GM12878 (cell line): ENCODE measurements at regions not wholly inside any gene's neighbourhood (a gene's known extent, or its start where the extent isn't known, plus 50 kb on each side); places are given as distances from the start of the nearest gene placed in this dataset.
A peak's percentile ranks its signal among the peaks of the same experiment; 100 is the strongest.

Experiments
- BCL11A ChIP-seq: IDR thresholded peaks from 2 replicates; pipeline ENCODE4 v1.6.1; 2011; ENCODE audit warnings: low read depth, low read length
- BHLHE40 ChIP-seq, 2 experiments: fragments of 450-650 bp in 1 of 2; IDR thresholded peaks; 2 replicates each; pipeline ENCODE4 v1.6.1; 2011 to 2017; ENCODE audit warnings: low read depth in 2 of 2, borderline replicate concordance in 1 of 2, improper control_type of control experiment in 1 of 2, low read length in 1 of 2, mild to moderate bottlenecking in 1 of 2
- CHD4 ChIP-seq: fragments of 200-600 bp; sonication (generic); IDR thresholded peaks from 2 replicates; pipeline ENCODE4 v1.6.1; 2016; ENCODE audit warnings: mild to moderate bottlenecking
- CREM ChIP-seq: IDR thresholded peaks from 2 replicates; pipeline ENCODE4 v1.6.1; 2014; ENCODE audit warnings: antibody characterized with exemption, low read depth
- HCFC1 ChIP-seq: fragments of 150-350 bp; IDR thresholded peaks from 2 replicates; pipeline ENCODE4 v1.6.1; 2014; ENCODE audit warnings: low read length
- HDAC2 ChIP-seq: fragments of 200-600 bp; sonication (generic); IDR thresholded peaks from 2 replicates; pipeline ENCODE4 v1.6.1; 2017
- HDAC6 ChIP-seq: fragments of 200-600 bp; sonication (generic); IDR thresholded peaks from one replicate; pipeline ENCODE4 v1.8.0; 2017; ENCODE audit warnings: antibody characterized with exemption; ENCODE audit not compliant: unreplicated experiment
- JUND ChIP-seq: IDR thresholded peaks from 2 replicates; pipeline ENCODE4 v1.6.1; 2012; ENCODE audit warnings: low read depth, mild to moderate bottlenecking, low read length, improper control_type of control experiment, moderate library complexity
- KAT2A ChIP-seq: conservative IDR thresholded peaks from 2 replicates; pipeline ENCODE4 v1.6.1; 2011; ENCODE audit warnings: low read depth, low read length; ENCODE audit not compliant: control insufficient read depth
- PAX8 ChIP-seq: fragments of 450-650 bp; IDR thresholded peaks from 2 replicates; pipeline ENCODE4 v1.6.1; 2017; ENCODE audit warnings: mild to moderate bottlenecking, moderate library complexity
- POLR2A ChIP-seq: IDR thresholded peaks from 2 replicates; pipeline ENCODE4 v1.6.1; 2011; ENCODE audit warnings: low read depth, mild to moderate bottlenecking, low read length
- POLR2AphosphoS5 ChIP-seq: IDR thresholded peaks from 2 replicates; pipeline ENCODE4 v1.6.1; 2011; ENCODE audit warnings: mild to moderate bottlenecking, low read length, inconsistent platforms
- RBBP5 ChIP-seq: fragments of 200-600 bp; sonication (generic); conservative IDR thresholded peaks from 2 replicates; pipeline ENCODE4 v1.6.1; 2016
- SMC3 ChIP-seq: IDR thresholded peaks from 2 replicates; pipeline ENCODE4 v1.6.1; 2011; ENCODE audit warnings: low read length, improper control_type of control experiment, borderline replicate concordance
- SREBF2 ChIP-seq: IDR thresholded peaks from 2 replicates; pipeline ENCODE4 v1.6.1; 2012; ENCODE audit warnings: mild to moderate bottlenecking, low read length
- STAT3 ChIP-seq: IDR thresholded peaks from 2 replicates; pipeline ENCODE4 v1.6.1; 2011; ENCODE audit warnings: low read depth, low read length, improper control_type of control experiment
- TCF12 ChIP-seq: IDR thresholded peaks from 2 replicates; pipeline ENCODE4 v1.6.1; 2011; ENCODE audit warnings: low read depth, mild to moderate bottlenecking, low read length
- TF ChIP-seq, protein P1 (sequence below): fragments of 450-650 bp; formaldehyde crosslinking; IDR thresholded peaks from 2 replicates; pipeline ENCODE4 v1.4.0; 2022; ENCODE audit warnings: mild to moderate bottlenecking, moderate library complexity
- TF ChIP-seq, protein P2 (sequence below): IDR thresholded peaks from 2 replicates; pipeline ENCODE4 v1.6.1; 2011; ENCODE audit warnings: low read depth, mild to moderate bottlenecking, low read length, moderate library complexity, borderline replicate concordance; ENCODE audit errors: extremely low read depth
- TF ChIP-seq, protein P3 (sequence below): fragments of 150-350 bp; IDR thresholded peaks from 2 replicates; pipeline ENCODE4 v1.6.1; 2016; ENCODE audit warnings: low read depth, low read length
- TF ChIP-seq, protein P4 (sequence below): fragments of 450-650 bp; IDR thresholded peaks from 2 replicates; pipeline ENCODE4 v1.6.1; 2017; ENCODE audit warnings: mild to moderate bottlenecking, moderate library complexity

DNA sequence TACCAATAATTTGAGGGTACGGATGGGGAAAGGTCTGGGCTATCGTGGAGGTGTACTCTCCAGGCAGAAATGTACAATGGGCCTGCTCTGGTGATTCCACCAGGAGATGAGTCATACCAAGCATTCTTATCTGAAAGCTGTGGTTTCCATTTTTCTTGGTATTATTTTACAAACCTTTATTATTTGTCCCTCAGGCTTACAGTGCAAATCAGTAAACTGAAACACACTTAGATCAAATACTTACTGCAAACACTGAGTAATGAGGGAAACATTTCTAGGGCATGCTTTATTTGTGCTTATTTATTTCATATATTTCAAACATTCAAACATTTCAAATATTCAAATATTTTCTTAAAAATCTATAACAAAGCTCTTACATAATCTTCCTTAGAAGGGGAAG is 319.8 kb downstream of the RND3 start (continued):
- no peak for TF ChIP-seq TCF12
- TF ChIP-seq KAT2A: no peak
- TF ChIP-seq, protein P1, sequence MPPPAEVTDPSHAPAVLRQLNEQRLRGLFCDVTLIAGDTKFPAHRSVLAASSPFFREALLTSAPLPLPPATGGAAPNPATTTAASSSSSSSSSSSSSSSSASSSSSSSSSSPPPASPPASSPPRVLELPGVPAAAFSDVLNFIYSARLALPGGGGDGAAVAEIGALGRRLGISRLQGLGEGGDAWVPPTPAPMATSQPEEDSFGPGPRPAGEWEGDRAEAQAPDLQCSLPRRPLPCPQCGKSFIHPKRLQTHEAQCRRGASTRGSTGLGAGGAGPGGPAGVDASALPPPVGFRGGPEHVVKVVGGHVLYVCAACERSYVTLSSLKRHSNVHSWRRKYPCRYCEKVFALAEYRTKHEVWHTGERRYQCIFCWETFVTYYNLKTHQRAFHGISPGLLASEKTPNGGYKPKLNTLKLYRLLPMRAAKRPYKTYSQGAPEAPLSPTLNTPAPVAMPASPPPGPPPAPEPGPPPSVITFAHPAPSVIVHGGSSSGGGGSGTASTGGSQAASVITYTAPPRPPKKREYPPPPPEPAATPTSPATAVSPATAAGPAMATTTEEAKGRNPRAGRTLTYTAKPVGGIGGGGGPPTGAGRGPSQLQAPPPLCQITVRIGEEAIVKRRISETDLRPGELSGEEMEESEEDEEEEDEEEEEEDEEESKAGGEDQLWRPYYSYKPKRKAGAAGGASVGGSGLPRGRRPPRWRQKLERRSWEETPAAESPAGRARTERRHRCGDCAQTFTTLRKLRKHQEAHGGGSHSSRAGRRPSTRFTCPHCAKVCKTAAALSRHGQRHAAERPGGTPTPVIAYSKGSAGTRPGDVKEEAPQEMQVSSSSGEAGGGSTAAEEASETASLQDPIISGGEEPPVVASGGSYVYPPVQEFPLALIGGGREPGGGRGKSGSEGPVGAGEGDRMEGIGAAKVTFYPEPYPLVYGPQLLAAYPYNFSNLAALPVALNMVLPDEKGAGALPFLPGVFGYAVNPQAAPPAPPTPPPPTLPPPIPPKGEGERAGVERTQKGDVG (CRISPR knock-in tag): no peak
- TF ChIP-seq HCFC1: no peak
- TF ChIP-seq POLR2AphosphoS5: no peak
- TF ChIP-seq PAX8: no peak
- TF ChIP-seq SMC3: no peak
- TF ChIP-seq RBBP5: no peak
- peak in 1 of 2 experiments; percentile 31; a peak in 1 of 4 replicates for TF ChIP-seq BHLHE40 (IDR thresholded peaks at IDR 0.05; ENCODE audit: borderline replicate concordance in 1 of 2, low read depth in 2 of 2, low read length in 1 of 2)
- peak; percentile 48; the same call in 1 of the 2 replicates for TF ChIP-seq JUND
- no peak for TF ChIP-seq HDAC2
- peak; percentile 48; the same call in 1 of the 2 replicates for TF ChIP-seq BCL11A
- TF ChIP-seq CHD4: no peak
- TF ChIP-seq, protein P2, sequence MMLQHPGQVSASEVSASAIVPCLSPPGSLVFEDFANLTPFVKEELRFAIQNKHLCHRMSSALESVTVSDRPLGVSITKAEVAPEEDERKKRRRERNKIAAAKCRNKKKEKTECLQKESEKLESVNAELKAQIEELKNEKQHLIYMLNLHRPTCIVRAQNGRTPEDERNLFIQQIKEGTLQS: no peak
- TF ChIP-seq STAT3: no peak
- TF ChIP-seq HDAC6: no peak
- no peak for TF ChIP-seq CREM
- TF ChIP-seq, protein P3, sequence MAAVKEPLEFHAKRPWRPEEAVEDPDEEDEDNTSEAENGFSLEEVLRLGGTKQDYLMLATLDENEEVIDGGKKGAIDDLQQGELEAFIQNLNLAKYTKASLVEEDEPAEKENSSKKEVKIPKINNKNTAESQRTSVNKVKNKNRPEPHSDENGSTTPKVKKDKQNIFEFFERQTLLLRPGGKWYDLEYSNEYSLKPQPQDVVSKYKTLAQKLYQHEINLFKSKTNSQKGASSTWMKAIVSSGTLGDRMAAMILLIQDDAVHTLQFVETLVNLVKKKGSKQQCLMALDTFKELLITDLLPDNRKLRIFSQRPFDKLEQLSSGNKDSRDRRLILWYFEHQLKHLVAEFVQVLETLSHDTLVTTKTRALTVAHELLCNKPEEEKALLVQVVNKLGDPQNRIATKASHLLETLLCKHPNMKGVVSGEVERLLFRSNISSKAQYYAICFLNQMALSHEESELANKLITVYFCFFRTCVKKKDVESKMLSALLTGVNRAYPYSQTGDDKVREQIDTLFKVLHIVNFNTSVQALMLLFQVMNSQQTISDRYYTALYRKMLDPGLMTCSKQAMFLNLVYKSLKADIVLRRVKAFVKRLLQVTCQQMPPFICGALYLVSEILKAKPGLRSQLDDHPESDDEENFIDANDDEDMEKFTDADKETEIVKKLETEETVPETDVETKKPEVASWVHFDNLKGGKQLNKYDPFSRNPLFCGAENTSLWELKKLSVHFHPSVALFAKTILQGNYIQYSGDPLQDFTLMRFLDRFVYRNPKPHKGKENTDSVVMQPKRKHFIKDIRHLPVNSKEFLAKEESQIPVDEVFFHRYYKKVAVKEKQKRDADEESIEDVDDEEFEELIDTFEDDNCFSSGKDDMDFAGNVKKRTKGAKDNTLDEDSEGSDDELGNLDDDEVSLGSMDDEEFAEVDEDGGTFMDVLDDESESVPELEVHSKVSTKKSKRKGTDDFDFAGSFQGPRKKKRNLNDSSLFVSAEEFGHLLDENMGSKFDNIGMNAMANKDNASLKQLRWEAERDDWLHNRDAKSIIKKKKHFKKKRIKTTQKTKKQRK: no peak
- TF ChIP-seq SREBF2: no peak
- no peak for TF ChIP-seq POLR2A
- TF ChIP-seq, protein P4, sequence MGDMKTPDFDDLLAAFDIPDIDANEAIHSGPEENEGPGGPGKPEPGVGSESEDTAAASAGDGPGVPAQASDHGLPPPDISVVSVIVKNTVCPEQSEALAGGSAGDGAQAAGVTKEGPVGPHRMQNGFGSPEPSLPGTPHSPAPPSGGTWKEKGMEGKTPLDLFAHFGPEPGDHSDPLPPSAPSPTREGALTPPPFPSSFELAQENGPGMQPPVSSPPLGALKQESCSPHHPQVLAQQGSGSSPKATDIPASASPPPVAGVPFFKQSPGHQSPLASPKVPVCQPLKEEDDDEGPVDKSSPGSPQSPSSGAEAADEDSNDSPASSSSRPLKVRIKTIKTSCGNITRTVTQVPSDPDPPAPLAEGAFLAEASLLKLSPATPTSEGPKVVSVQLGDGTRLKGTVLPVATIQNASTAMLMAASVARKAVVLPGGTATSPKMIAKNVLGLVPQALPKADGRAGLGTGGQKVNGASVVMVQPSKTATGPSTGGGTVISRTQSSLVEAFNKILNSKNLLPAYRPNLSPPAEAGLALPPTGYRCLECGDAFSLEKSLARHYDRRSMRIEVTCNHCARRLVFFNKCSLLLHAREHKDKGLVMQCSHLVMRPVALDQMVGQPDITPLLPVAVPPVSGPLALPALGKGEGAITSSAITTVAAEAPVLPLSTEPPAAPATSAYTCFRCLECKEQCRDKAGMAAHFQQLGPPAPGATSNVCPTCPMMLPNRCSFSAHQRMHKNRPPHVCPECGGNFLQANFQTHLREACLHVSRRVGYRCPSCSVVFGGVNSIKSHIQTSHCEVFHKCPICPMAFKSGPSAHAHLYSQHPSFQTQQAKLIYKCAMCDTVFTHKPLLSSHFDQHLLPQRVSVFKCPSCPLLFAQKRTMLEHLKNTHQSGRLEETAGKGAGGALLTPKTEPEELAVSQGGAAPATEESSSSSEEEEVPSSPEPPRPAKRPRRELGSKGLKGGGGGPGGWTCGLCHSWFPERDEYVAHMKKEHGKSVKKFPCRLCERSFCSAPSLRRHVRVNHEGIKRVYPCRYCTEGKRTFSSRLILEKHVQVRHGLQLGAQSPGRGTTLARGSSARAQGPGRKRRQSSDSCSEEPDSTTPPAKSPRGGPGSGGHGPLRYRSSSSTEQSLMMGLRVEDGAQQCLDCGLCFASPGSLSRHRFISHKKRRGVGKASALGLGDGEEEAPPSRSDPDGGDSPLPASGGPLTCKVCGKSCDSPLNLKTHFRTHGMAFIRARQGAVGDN: no peak
